GM06990 (cell line): ENCODE measurements at regions not wholly inside any gene's neighbourhood (a gene's known extent, or its start where the extent isn't known, plus 50 kb on each side); places are given as distances from the start of the nearest gene placed in this dataset.

Experiments
- DNase-seq: peaks from one replicate; pipeline ENCODE4 v3.0.0-alpha.2; 2011; ENCODE audit not compliant: insufficient read length; ENCODE audit errors: extremely low read depth
- H3K27me3 ChIP-seq: replicated peaks from 2 replicates; pipeline ENCODE4 v1.6.0; 2011; ENCODE audit warnings: low read length; ENCODE audit not compliant: control insufficient read depth, insufficient read depth
- H3K36me3 ChIP-seq: 2 replicates; pipeline ENCODE4 v1.5.1; 2011; ENCODE audit warnings: low read length; ENCODE audit not compliant: control insufficient read depth, insufficient read depth
- H3K4me3 ChIP-seq: replicated peaks from 2 replicates; pipeline ENCODE4 v1.5.1; 2011; ENCODE audit warnings: low read depth, mild to moderate bottlenecking, control low read depth, low read length
- CTCF ChIP-seq: IDR thresholded peaks from 2 replicates; pipeline ENCODE4 v1.5.1; 2011; ENCODE audit warnings: low read length, control low read depth, mild to moderate bottlenecking, inconsistent platforms; ENCODE audit not compliant: insufficient read depth, poor library complexity, severe bottlenecking

DNA sequence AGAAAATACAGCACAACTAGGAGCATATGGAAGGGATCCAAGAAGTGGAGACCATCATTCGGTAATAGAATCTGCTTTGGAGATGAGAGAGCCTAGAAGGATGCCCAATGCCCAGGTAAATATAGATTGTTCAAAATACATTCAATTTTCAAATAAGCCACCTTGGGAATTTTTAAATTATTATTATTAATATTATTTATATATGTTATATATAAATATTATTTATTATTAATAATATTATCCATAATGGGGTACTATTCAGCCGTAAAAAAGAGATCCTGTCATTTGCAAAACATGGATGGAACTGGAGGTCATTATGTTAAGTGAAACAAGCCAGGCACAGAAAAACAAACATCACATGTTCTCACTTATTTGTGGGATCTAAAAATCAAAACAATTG, 127.8 kb upstream of the NDUFV2 start:
- Histone ChIP-seq H3K4me3 (no peak overlapping the region), H3K36me3 (no peaks in the 10 kb centered on the region), H3K27me3 (no peaks in the 10 kb centered on the region)
- DNase-seq, result no peak
- TF ChIP-seq CTCF, result no peak

DNA sequence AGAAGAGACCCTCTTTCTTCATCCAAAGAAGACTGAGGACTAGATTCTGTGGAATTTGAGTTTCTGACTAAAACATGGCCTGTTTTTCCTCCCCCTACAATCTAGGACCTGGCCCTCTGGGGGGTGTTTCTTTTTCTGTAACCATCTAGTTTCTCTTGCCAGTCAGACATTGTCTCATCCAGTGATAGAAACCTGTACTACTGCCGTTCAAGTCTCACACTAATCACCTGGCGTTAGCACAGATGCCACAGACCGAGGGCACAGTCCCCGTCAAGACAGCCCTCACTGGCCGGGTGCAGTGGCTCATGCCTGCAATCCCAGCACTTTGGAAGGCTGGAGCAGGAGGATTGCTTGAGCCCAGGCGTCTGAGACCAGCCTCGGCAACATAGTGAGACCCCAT, 126.9 kb upstream of the NDUFV2 start:
- TF ChIP-seq CTCF, result no peak
- no peaks in the 10 kb centered on the region for H3K27me3 ChIP-seq
- no peaks in the 10 kb centered on the region for H3K36me3 ChIP-seq
- DNase-seq, result no peak
- H3K4me3 ChIP-seq, result no peak overlapping the region

DNA sequence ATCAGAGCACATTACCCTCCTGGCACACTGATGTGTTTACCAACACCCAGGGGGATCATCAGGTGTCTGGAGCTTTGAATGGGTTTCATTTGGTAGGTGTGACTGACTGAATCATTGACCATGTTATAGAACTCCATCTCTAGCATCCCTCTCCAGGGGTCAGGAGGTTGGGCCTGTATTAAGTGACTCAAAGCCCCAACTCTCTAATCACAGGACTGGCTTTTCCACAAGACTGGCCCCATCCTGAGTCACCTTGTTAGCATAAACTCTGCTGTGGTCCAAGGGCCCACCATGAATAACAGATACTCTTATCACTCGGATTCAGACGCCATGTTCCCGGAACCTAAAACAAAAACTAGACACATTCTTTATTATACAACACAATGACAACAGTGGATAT, 125.9 kb upstream of the NDUFV2 start:
- DNase-seq, result no peak
- Histone ChIP-seq H3K36me3 (no peaks in the 10 kb centered on the region), H3K4me3 (no peak overlapping the region), H3K27me3 (no peaks in the 10 kb centered on the region)
- no peak for TF ChIP-seq CTCF

- no peaks in the 10 kb centered on the region for H3K27me3 ChIP-seq
- no peak for DNase-seq
Measured at GRCh38 chr18:8977166-8977565, 125.3 kb upstream of the NDUFV2 start.

DNA sequence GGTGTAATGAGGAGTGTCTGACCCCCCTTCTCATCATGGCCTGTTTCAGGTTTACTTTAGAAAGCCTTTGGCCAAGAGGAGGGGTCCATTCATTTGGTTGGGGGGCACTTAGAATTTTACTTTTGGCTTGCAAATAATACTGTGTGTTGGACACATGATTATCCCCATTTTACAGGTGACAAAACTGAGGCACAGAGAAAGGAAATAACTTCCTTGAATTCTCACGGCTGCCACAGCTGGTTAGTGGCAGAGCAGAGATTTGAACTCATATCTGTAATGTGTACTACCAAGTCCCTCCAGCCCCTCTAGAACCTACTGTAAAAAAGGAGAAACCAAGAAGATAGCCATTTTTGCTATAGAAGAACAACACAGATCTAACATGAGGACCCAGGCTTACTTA, 124.8 kb upstream of the NDUFV2 start:
- Histone ChIP-seq H3K36me3 (no peaks in the 10 kb centered on the region), H3K27me3 (no peaks in the 10 kb centered on the region), H3K4me3 (no peak overlapping the region)
- no peak for DNase-seq
- TF ChIP-seq CTCF, result no peak

More at GRCh38 chr18:8977166-8977565, 125.3 kb upstream of the NDUFV2 start:
- Histone ChIP-seq H3K36me3 (no peaks in the 10 kb centered on the region), H3K4me3 (no peak overlapping the region)
- no peak for TF ChIP-seq CTCF

DNA sequence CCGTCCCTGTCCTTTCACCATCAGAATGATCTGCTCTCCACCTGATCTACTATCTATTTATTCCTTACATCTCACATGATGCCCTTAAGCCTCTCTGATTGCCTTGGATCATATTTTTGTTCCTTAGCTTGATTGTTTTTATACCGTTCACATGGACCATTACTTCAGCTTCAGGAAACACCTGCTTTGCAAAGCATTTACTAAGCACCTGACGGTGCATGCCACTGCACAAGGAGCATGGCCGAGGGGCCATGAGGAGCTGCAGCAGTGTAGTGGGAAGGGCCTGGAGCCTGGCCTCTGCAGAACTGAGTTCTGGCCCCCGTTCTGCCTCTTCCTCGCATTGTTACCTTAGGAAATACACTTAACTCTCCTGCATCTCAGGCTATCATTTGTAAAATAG, 124.1 kb upstream of the NDUFV2 start:
- Histone ChIP-seq H3K4me3 (no peak overlapping the region), H3K36me3 (no peaks in the 10 kb centered on the region), H3K27me3 (no peaks in the 10 kb centered on the region)
- no peak for TF ChIP-seq CTCF
- DNase-seq, result no peak
